H9 (cell line): ENCODE measurements at regions not wholly inside any gene's neighbourhood (a gene's known extent, or its start where the extent isn't known, plus 50 kb on each side); places are given as distances from the start of the nearest gene placed in this dataset.

Source experiments
- DNase-seq: peaks from one replicate; pipeline ENCODE4 v3.0.0-alpha.2; 2017
- H2AFZ ChIP-seq: one replicate; pipeline ENCODE4 v1.6.1; 2013; ENCODE audit warnings: mild to moderate bottlenecking, low read length, control low read depth, moderate library complexity
- H2AK5ac ChIP-seq: 2 replicates; pipeline ENCODE4 v1.6.1; 2013; ENCODE audit warnings: low read length, control low read depth, mixed read lengths; ENCODE audit not compliant: insufficient read length
- H2BK120ac ChIP-seq: one replicate; pipeline ENCODE4 v1.6.1; 2013; ENCODE audit warnings: low read depth, mild to moderate bottlenecking, low read length, control low read depth, inconsistent platforms; ENCODE audit not compliant: poor library complexity, severe bottlenecking
- H2BK12ac ChIP-seq: 2 replicates; pipeline ENCODE4 v1.6.1; 2013; ENCODE audit warnings: low read length, control low read depth, mixed read lengths, low read depth; ENCODE audit not compliant: insufficient read length
- H2BK15ac ChIP-seq: 2 replicates; pipeline ENCODE4 v1.6.1; 2013; ENCODE audit warnings: low read depth, low read length, control low read depth
- H2BK20ac ChIP-seq: one replicate; pipeline ENCODE4 v1.6.1; 2013; ENCODE audit warnings: low read depth, mild to moderate bottlenecking, low read length, control low read depth, inconsistent platforms; ENCODE audit not compliant: poor library complexity, severe bottlenecking
- H2BK5ac ChIP-seq: 2 replicates; pipeline ENCODE4 v1.6.1; 2013; ENCODE audit warnings: low read length, control low read depth, mixed read lengths; ENCODE audit not compliant: insufficient read length
- H3K14ac ChIP-seq: 2 replicates; pipeline ENCODE4 v1.6.1; 2013; ENCODE audit warnings: low read length, control low read depth; ENCODE audit not compliant: insufficient read depth
- H3K18ac ChIP-seq: 2 replicates; pipeline ENCODE4 v1.6.1; 2013; ENCODE audit warnings: low read depth, mild to moderate bottlenecking, mixed read lengths, low read length, control low read depth; ENCODE audit not compliant: insufficient read length
- H3K23ac ChIP-seq: 2 replicates; pipeline ENCODE4 v1.6.1; 2013; ENCODE audit warnings: low read length, control low read depth, mixed read lengths, low read depth; ENCODE audit not compliant: insufficient read length
- H3K23me2 ChIP-seq: 2 replicates; pipeline ENCODE4 v1.6.1; 2013; ENCODE audit warnings: low read depth, mild to moderate bottlenecking, mixed read lengths, low read length, control low read depth; ENCODE audit not compliant: insufficient read length, poor library complexity, severe bottlenecking
- H3K27ac ChIP-seq: 2 replicates; pipeline ENCODE4 v1.5.1; 2013; ENCODE audit warnings: low read length, control low read depth, mixed read lengths, low read depth; ENCODE audit not compliant: insufficient read length
- H3K27me3 ChIP-seq: 2 replicates; pipeline ENCODE4 v1.6.1; 2013; ENCODE audit warnings: low read length, control low read depth, inconsistent platforms; ENCODE audit not compliant: insufficient read depth
- H3K4ac ChIP-seq: 2 replicates; pipeline ENCODE4 v1.6.1; 2013; ENCODE audit warnings: low read depth, mild to moderate bottlenecking, control low read depth, inconsistent platforms, low read length, moderate library complexity
- H3K4me1 ChIP-seq: 2 replicates; pipeline ENCODE4 v1.6.1; 2013; ENCODE audit warnings: low read length, control low read depth, inconsistent platforms; ENCODE audit not compliant: insufficient read depth
- H3K4me2 ChIP-seq: 2 replicates; pipeline ENCODE4 v1.6.1; 2013; ENCODE audit warnings: low read length, control low read depth, mixed read lengths; ENCODE audit not compliant: insufficient read length, insufficient read depth
- H3K56ac ChIP-seq: 2 replicates; pipeline ENCODE4 v1.6.1; 2013; ENCODE audit warnings: low read depth, mild to moderate bottlenecking, mixed read lengths, low read length, control low read depth; ENCODE audit not compliant: insufficient read length
- H3K79me1 ChIP-seq: 2 replicates; pipeline ENCODE4 v1.6.1; 2013; ENCODE audit warnings: low read depth, mild to moderate bottlenecking, moderate library complexity, low read length, control low read depth, inconsistent platforms; ENCODE audit not compliant: insufficient read depth, poor library complexity, severe bottlenecking
- H3K79me2 ChIP-seq: 2 replicates; pipeline ENCODE4 v1.6.1; 2013; ENCODE audit warnings: low read length, control low read depth, inconsistent platforms; ENCODE audit not compliant: insufficient read depth
- H3K9ac ChIP-seq: 2 replicates; pipeline ENCODE4 v1.6.1; 2013; ENCODE audit warnings: low read length, control low read depth, mixed read lengths; ENCODE audit not compliant: insufficient read length; ENCODE audit errors: extremely low read depth
- H3K9me3 ChIP-seq: one replicate; pipeline ENCODE4 v1.6.1; 2013; ENCODE audit warnings: low read depth, low read length, inconsistent platforms; ENCODE audit not compliant: control insufficient read depth
- H3T11ph ChIP-seq: one replicate; pipeline ENCODE4 v1.6.1; 2013; ENCODE audit warnings: mild to moderate bottlenecking, low read length, control low read depth, inconsistent platforms
- H4K20me1 ChIP-seq: one replicate; pipeline ENCODE4 v1.6.1; 2013; ENCODE audit not compliant: control insufficient read depth, insufficient read length, insufficient read depth
- H4K5ac ChIP-seq: 2 replicates; pipeline ENCODE4 v1.6.1; 2013; ENCODE audit warnings: low read depth, mild to moderate bottlenecking, mixed read lengths, low read length, control low read depth; ENCODE audit not compliant: insufficient read length
- H4K8ac ChIP-seq: replicated peaks from 2 replicates; pipeline ENCODE4 v1.6.1; 2013; ENCODE audit warnings: low read length, control low read depth, mixed read lengths, low read depth; ENCODE audit not compliant: insufficient read length
- H4K91ac ChIP-seq: 2 replicates; pipeline ENCODE4 v1.6.1; 2013; ENCODE audit warnings: low read depth, mild to moderate bottlenecking, moderate library complexity, mixed read lengths, low read length, control low read depth; ENCODE audit not compliant: insufficient read length
- H3K27ac Mint-ChIP-seq, 3 experiments: 2 replicates in 2 of 3; 3 replicates in 1 of 3; pipeline ENCODE4 v1.8.0; 2020 to 2021; ENCODE audit warnings: mixed read lengths in 3 of 3, mild to moderate bottlenecking in 1 of 3, moderate library complexity in 1 of 3
- H3K27me3 Mint-ChIP-seq: 2 replicates; pipeline ENCODE4 v1.8.0; 2021; ENCODE audit warnings: low read depth, mild to moderate bottlenecking, moderate library complexity, mixed read lengths
- H3K36me3 Mint-ChIP-seq, 3 experiments: 2 replicates in 2 of 3; 3 replicates in 1 of 3; pipeline ENCODE4 v1.8.0; 2020 to 2021; ENCODE audit warnings: low read depth in 3 of 3, mixed read lengths in 3 of 3; ENCODE audit not compliant: insufficient read depth in 1 of 3
- H3K4me1 Mint-ChIP-seq, 2 experiments: 2 replicates each; pipeline ENCODE4 v1.8.0; 2020; ENCODE audit warnings: mixed read lengths in 2 of 2
- H3K4me3 Mint-ChIP-seq, 2 experiments: 2 replicates in 1 of 2; 3 replicates in 1 of 2; pipeline ENCODE4 v1.8.0; 2020 to 2021; ENCODE audit warnings: mild to moderate bottlenecking in 2 of 2, mixed read lengths in 2 of 2, moderate library complexity in 1 of 2
- H3K9me3 Mint-ChIP-seq, 2 experiments: 2 replicates in 1 of 2; 3 replicates in 1 of 2; pipeline ENCODE4 v1.8.0; 2020; ENCODE audit warnings: mild to moderate bottlenecking in 2 of 2, mixed read lengths in 2 of 2, moderate library complexity in 1 of 2
- WGBS: extraction: QIAGEN DNeasy Blood & Tissue Kit; methylation state at CpG from one replicate; pipeline ENCODE4 v1.1.7; 2013; ENCODE audit warnings: missing lambda C conversion rate, low lambda C conversion rate, mixed read lengths; ENCODE audit not compliant: insufficient read length; ENCODE audit errors: extremely low coverage; 5-methylcytosine and 5-hydroxymethylcytosine counted together
- TF ChIP-seq, protein P1 (sequence below): fragments of 200-600 bp; sonication (generic); conservative IDR thresholded peaks from 3 replicates; pipeline ENCODE4 v1.8.0; 2021; ENCODE audit warnings: antibody characterized with exemption, mild to moderate bottlenecking

DNA sequence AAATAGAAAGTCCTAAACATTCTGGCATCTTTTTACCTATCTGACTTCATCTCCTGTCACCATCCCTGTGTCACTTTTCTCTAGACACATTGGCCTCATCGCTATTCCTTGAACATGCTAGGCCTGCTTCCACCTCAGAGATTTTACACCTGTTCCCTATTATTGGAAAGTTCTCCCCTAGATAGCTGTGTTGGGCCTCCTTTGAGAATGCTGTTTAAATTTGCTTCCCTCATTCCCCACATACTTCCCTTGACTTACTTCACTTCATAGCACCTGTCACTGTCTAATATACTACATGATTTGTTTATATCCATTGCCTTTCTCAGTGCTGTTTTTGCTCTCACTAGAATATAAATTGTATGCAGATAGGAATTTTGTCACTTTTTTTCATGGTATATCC, 317.0 kb upstream of the GCFC2 start:
- no peaks in the 10 kb centered on the region for H3K27me3 Mint-ChIP-seq
- Histone ChIP-seq H4K8ac (no peak overlapping the region), H3K27ac (no peak overlapping the region), H4K5ac (no peak overlapping the region), H2BK20ac (no peak overlapping the region), H2AK5ac (no peak overlapping the region), H3K4me2 (no peak overlapping the region), H2BK15ac (no peak overlapping the region), H3K23me2 (no peaks in the 10 kb centered on the region), H3K79me2 (no peaks in the 10 kb centered on the region), H3K79me1 (no peaks in the 10 kb centered on the region), H3K23ac (no peak overlapping the region), H3K9ac (no peak overlapping the region), H4K20me1 (no peaks in the 10 kb centered on the region), H3T11ph (no peak overlapping the region), H4K91ac (no peak overlapping the region), H2BK120ac (no peak overlapping the region), H2AFZ (no peak overlapping the region), H3K4me1 (no peaks in the 10 kb centered on the region), H3K56ac (no peak overlapping the region), H2BK12ac (no peak overlapping the region), H3K27me3 (no peaks in the 10 kb centered on the region), H3K9me3 (no peaks in the 10 kb centered on the region), H3K18ac (no peak overlapping the region), H2BK5ac (no peak overlapping the region), H3K4ac (no peak overlapping the region), H3K14ac (no peak overlapping the region)
- H3K36me3 Mint-ChIP-seq, result peaks cover 0 to 25% (median 6%) of the 10 kb centered on the region in 3 experiments; a peak in 5 of 7 replicates
- TF ChIP-seq, protein P1, sequence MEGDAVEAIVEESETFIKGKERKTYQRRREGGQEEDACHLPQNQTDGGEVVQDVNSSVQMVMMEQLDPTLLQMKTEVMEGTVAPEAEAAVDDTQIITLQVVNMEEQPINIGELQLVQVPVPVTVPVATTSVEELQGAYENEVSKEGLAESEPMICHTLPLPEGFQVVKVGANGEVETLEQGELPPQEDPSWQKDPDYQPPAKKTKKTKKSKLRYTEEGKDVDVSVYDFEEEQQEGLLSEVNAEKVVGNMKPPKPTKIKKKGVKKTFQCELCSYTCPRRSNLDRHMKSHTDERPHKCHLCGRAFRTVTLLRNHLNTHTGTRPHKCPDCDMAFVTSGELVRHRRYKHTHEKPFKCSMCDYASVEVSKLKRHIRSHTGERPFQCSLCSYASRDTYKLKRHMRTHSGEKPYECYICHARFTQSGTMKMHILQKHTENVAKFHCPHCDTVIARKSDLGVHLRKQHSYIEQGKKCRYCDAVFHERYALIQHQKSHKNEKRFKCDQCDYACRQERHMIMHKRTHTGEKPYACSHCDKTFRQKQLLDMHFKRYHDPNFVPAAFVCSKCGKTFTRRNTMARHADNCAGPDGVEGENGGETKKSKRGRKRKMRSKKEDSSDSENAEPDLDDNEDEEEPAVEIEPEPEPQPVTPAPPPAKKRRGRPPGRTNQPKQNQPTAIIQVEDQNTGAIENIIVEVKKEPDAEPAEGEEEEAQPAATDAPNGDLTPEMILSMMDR, result no peak
- WGBS, result no CpG with 5 or more reads among the region's 1 CpG
- peaks cover 39 to 44% of the 10 kb centered on the region in 2 experiments for H3K9me3 Mint-ChIP-seq
- no peaks in the 10 kb centered on the region for H3K4me1 Mint-ChIP-seq
- H3K4me3 Mint-ChIP-seq, result no peak overlapping the region
- no peak for DNase-seq
- H3K27ac Mint-ChIP-seq, result no peak overlapping the region
